Neuronal stem cell (in vitro differentiated cells): ENCODE measurements at regions not wholly inside any gene's neighbourhood (a gene's known extent, or its start where the extent isn't known, plus 50 kb on each side); places are given as distances from the start of the nearest gene placed in this dataset.

Source experiments
- DNase-seq: peaks from one replicate; pipeline ENCODE4 v3.0.0-alpha.2; 2013; ENCODE audit warnings: low spot score
- H2AFZ ChIP-seq: one replicate; pipeline ENCODE4 v1.6.1; 2013; ENCODE audit warnings: mild to moderate bottlenecking, low read length, inconsistent platforms
- H2AK5ac ChIP-seq: 2 replicates; pipeline ENCODE4 v1.6.1; 2013; ENCODE audit warnings: low read depth, mild to moderate bottlenecking, inconsistent platforms, low read length, moderate library complexity, mixed read lengths
- H2BK120ac ChIP-seq: 2 replicates; pipeline ENCODE4 v1.6.1; 2013; ENCODE audit warnings: low read depth, mild to moderate bottlenecking, inconsistent platforms, low read length, moderate library complexity, mixed read lengths
- H2BK12ac ChIP-seq: one replicate; pipeline ENCODE4 v1.6.1; 2013; ENCODE audit warnings: low read length, inconsistent platforms
- H2BK15ac ChIP-seq: 2 replicates; pipeline ENCODE4 v1.6.1; 2013; ENCODE audit warnings: mild to moderate bottlenecking, low read length, inconsistent platforms, mixed read lengths
- H2BK5ac ChIP-seq: one replicate; pipeline ENCODE4 v1.6.1; 2013; ENCODE audit warnings: inconsistent platforms, mild to moderate bottlenecking, low read length, moderate library complexity
- H3K14ac ChIP-seq: one replicate; pipeline ENCODE4 v1.6.1; 2013; ENCODE audit warnings: low read length, inconsistent platforms
- H3K18ac ChIP-seq: 2 replicates; pipeline ENCODE4 v1.6.1; 2013; ENCODE audit warnings: low read length, inconsistent platforms
- H3K23ac ChIP-seq: 2 replicates; pipeline ENCODE4 v1.6.1; 2013; ENCODE audit warnings: low read depth, mild to moderate bottlenecking, mixed read lengths, low read length, inconsistent platforms; ENCODE audit not compliant: poor library complexity
- H3K27ac ChIP-seq: replicated peaks from 3 replicates; pipeline ENCODE4 v1.5.1; 2013; ENCODE audit warnings: low read length, inconsistent platforms
- H3K27me3 ChIP-seq, 3 experiments: 2 replicates each; pipeline ENCODE4 v1.6.1; 2013; ENCODE audit warnings: low read length in 3 of 3, mild to moderate bottlenecking in 2 of 3, inconsistent platforms in 1 of 3, low read depth in 1 of 3, mixed read lengths in 1 of 3, moderate library complexity in 1 of 3; ENCODE audit not compliant: control insufficient read depth in 3 of 3, insufficient read depth in 3 of 3
- H3K36me3 ChIP-seq, 2 donors: replicated peaks in 1 of 2; 2 replicates each; pipeline ENCODE4 v1.6.1; 2013; ENCODE audit warnings: low read length in 2 of 2; ENCODE audit not compliant: control insufficient read depth in 2 of 2, insufficient read depth in 2 of 2
- H3K4ac ChIP-seq: 2 replicates; pipeline ENCODE4 v1.6.1; 2013; ENCODE audit warnings: inconsistent platforms, mild to moderate bottlenecking, low read length, moderate library complexity
- H3K4me1 ChIP-seq, 2 donors: 1 replicate in 1 of 2; 2 replicates in 1 of 2; pipeline ENCODE4 v1.6.1; 2013; ENCODE audit warnings: low read length in 2 of 2, low read depth in 1 of 2; ENCODE audit not compliant: control insufficient read depth in 2 of 2, insufficient read depth in 1 of 2
- H3K4me2 ChIP-seq: one replicate; pipeline ENCODE4 v1.6.1; 2013; ENCODE audit warnings: mild to moderate bottlenecking, low read length, inconsistent platforms; ENCODE audit not compliant: insufficient read depth, poor library complexity, severe bottlenecking
- H3K4me3 ChIP-seq, 2 donors: 2 replicates each; pipeline ENCODE4 v1.5.1; 2013; ENCODE audit warnings: low read length in 2 of 2, mild to moderate bottlenecking in 2 of 2, inconsistent platforms in 1 of 2, moderate library complexity in 1 of 2
- H3K79me1 ChIP-seq: one replicate; pipeline ENCODE4 v1.6.1; 2013; ENCODE audit warnings: low read depth, mild to moderate bottlenecking, inconsistent platforms, low read length, moderate library complexity
- H3K9ac ChIP-seq: one replicate; pipeline ENCODE4 v1.6.1; 2013; ENCODE audit warnings: mild to moderate bottlenecking, low read depth, low read length, inconsistent platforms; ENCODE audit not compliant: poor library complexity
- H3K9me3 ChIP-seq, 2 donors: replicated peaks in 1 of 2; 2 replicates each; pipeline versions ENCODE3 to v1.6.1; 2013; ENCODE audit warnings: low read length in 2 of 2, mild to moderate bottlenecking in 2 of 2, inconsistent platforms in 1 of 2, low read depth in 1 of 2, mixed read lengths in 1 of 2, moderate library complexity in 1 of 2; ENCODE audit not compliant: control insufficient read depth in 2 of 2, insufficient read depth in 1 of 2
- H4K8ac ChIP-seq: one replicate; pipeline ENCODE4 v1.6.1; 2013; ENCODE audit warnings: low read depth, mild to moderate bottlenecking, inconsistent platforms, low read length, moderate library complexity
- H4K91ac ChIP-seq: one replicate; pipeline ENCODE4 v1.6.1; 2013; ENCODE audit warnings: low read length, low read depth, mild to moderate bottlenecking, inconsistent platforms; ENCODE audit not compliant: poor library complexity
- WGBS, 2 donors: extraction: QIAGEN DNeasy Blood & Tissue Kit; methylation state at CpG; one replicate each; pipeline ENCODE4 v1.1.7; 2013; ENCODE audit warnings: missing lambda C conversion rate in 2 of 2, mixed read lengths in 1 of 2; ENCODE audit not compliant: insufficient read length in 2 of 2, insufficient replicate concordance in 1 of 2; ENCODE audit errors: extremely low coverage in 2 of 2; 5-methylcytosine and 5-hydroxymethylcytosine counted together

GRCh38 chr2:129236601-129237000, 742.9 kb upstream of the RAB6C start:
- no peak overlapping the region for H3K4ac ChIP-seq
- no peak for DNase-seq
- no peak overlapping the region for H3K4me2 ChIP-seq

GRCh38 chr2:129237966-129238725, 741.3 kb upstream of the RAB6C start:
- H4K91ac ChIP-seq, result no peak overlapping the region
- H3K14ac ChIP-seq, result no peak overlapping the region
- no peak overlapping the region for H3K27ac ChIP-seq
- no peak overlapping the region for H3K9ac ChIP-seq
- H3K18ac ChIP-seq, result no peak overlapping the region
- no peak overlapping the region for H2AFZ ChIP-seq
- no peak overlapping the region for H2AK5ac ChIP-seq
- no peaks in the 10 kb centered on the region for H3K36me3 ChIP-seq
- H3K4me2 ChIP-seq, result no peak overlapping the region
- H3K4me1 ChIP-seq, result no peaks in the 10 kb centered on the region
- DNase-seq, result no peak
- no peak overlapping the region for H3K4me3 ChIP-seq
- H2BK5ac ChIP-seq, result no peak overlapping the region
- no peaks in the 10 kb centered on the region for H3K9me3 ChIP-seq
- H3K27me3 ChIP-seq, result no peaks in the 10 kb centered on the region
- no peak overlapping the region for H2BK12ac ChIP-seq
- H4K8ac ChIP-seq, result no peak overlapping the region
- WGBS, 2 donors, result no CpG with 5 or more reads among the region's 6 CpGs
- no peak overlapping the region for H2BK15ac ChIP-seq
- H3K4ac ChIP-seq, result no peak overlapping the region
- H3K23ac ChIP-seq, result no peak overlapping the region
- no peak overlapping the region for H2BK120ac ChIP-seq
- H3K79me1 ChIP-seq, result no peaks in the 10 kb centered on the region

More at GRCh38 chr2:129236601-129237000, 742.9 kb upstream of the RAB6C start:
- Histone ChIP-seq H2AFZ (no peak overlapping the region), H2BK15ac (no peak overlapping the region), H4K91ac (no peak overlapping the region), H3K23ac (no peak overlapping the region), H3K79me1 (no peaks in the 10 kb centered on the region), H3K4me1 (no peaks in the 10 kb centered on the region), H2BK12ac (no peak overlapping the region), H3K27me3 (no peaks in the 10 kb centered on the region), H3K9me3 (no peaks in the 10 kb centered on the region), H3K18ac (no peak overlapping the region), H2AK5ac (no peak overlapping the region), H3K27ac (no peak overlapping the region), H2BK120ac (no peak overlapping the region), H3K9ac (no peak overlapping the region), H3K14ac (no peak overlapping the region), H3K36me3 (no peaks in the 10 kb centered on the region), H2BK5ac (no peak overlapping the region), H4K8ac (no peak overlapping the region), H3K4me3 (no peak overlapping the region)

GRCh38 chr2:129239141-129239540, 740.3 kb upstream of the RAB6C start:
- Histone ChIP-seq H3K23ac (no peak overlapping the region), H3K4me3 (no peak overlapping the region), H2AFZ (no peak overlapping the region), H3K9me3 (no peaks in the 10 kb centered on the region), H3K4me2 (no peak overlapping the region), H2AK5ac (no peak overlapping the region), H2BK15ac (no peak overlapping the region), H2BK12ac (no peak overlapping the region), H3K36me3 (no peaks in the 10 kb centered on the region), H3K4ac (no peak overlapping the region), H3K14ac (no peak overlapping the region), H4K8ac (no peak overlapping the region), H3K27me3 (no peaks in the 10 kb centered on the region), H3K18ac (no peak overlapping the region), H3K4me1 (no peaks in the 10 kb centered on the region), H2BK5ac (no peak overlapping the region), H2BK120ac (no peak overlapping the region), H3K9ac (no peak overlapping the region), H3K27ac (no peak overlapping the region), H4K91ac (no peak overlapping the region), H3K79me1 (no peaks in the 10 kb centered on the region)
- no CpG with 5 or more reads among the region's 2 CpGs for WGBS, 2 donors
- no peak for DNase-seq

DNA sequence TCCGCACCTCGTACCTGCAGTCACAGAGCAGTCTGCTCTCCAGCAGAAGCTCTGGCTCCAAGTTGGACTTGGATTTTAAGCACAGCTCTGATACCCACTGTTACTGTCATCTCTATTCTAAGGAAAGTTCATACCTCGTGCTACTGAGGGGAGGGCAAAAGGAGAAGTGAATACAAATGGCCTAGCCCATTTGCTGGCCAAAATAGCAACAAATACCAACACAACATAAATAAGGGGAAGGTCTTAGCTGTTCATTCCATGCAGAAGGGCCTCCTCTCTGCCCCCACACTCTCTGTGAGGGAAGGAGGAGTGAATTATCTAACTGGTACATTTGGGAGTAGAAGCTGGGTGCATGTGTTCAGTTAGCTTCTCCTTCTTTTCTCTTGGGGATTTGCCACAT, 739.4 kb upstream of the RAB6C start:
- H3K27ac ChIP-seq, result no peak overlapping the region
- H3K4me3 ChIP-seq, result no peak overlapping the region
- H3K4ac ChIP-seq, result no peak overlapping the region
- no peak overlapping the region for H3K18ac ChIP-seq
- no peak for DNase-seq
- no peak overlapping the region for H4K91ac ChIP-seq
- no peaks in the 10 kb centered on the region for H3K27me3 ChIP-seq
- H3K14ac ChIP-seq, result no peak overlapping the region
- no peaks in the 10 kb centered on the region for H3K79me1 ChIP-seq
- WGBS, 2 donors, result no CpG with 5 or more reads among the region's 3 CpGs
- H3K9me3 ChIP-seq, result no peaks in the 10 kb centered on the region
- no peak overlapping the region for H4K8ac ChIP-seq
- H3K4me1 ChIP-seq, result no peaks in the 10 kb centered on the region
- no peak overlapping the region for H2BK120ac ChIP-seq
- no peak overlapping the region for H2BK12ac ChIP-seq
- H2AK5ac ChIP-seq, result no peak overlapping the region
- H3K9ac ChIP-seq, result no peak overlapping the region
- no peak overlapping the region for H3K23ac ChIP-seq
- no peak overlapping the region for H2BK15ac ChIP-seq
- H3K4me2 ChIP-seq, result no peak overlapping the region
- H2BK5ac ChIP-seq, result no peak overlapping the region
- no peak overlapping the region for H2AFZ ChIP-seq
- H3K36me3 ChIP-seq, result no peaks in the 10 kb centered on the region
